Neuron (in vitro differentiated cells): ENCODE measurements at regions not wholly inside any gene's neighbourhood (a gene's known extent, or its start where the extent isn't known, plus 50 kb on each side); places are given as distances from the start of the nearest gene placed in this dataset.

Experiments
- H2AFZ ChIP-seq: one replicate; pipeline ENCODE4 v1.6.1; 2013; ENCODE audit warnings: low read depth, mild to moderate bottlenecking, inconsistent platforms, low read length, moderate library complexity
- H3K27me3 ChIP-seq: one replicate; pipeline ENCODE4 v1.6.1; 2013; ENCODE audit warnings: low read length; ENCODE audit not compliant: insufficient read depth
- H3K36me3 ChIP-seq: one replicate; pipeline ENCODE4 v1.6.1; 2013; ENCODE audit warnings: low read length; ENCODE audit not compliant: insufficient read depth
- H3K4me1 ChIP-seq: one replicate; pipeline ENCODE4 v1.6.1; 2013; ENCODE audit warnings: low read length; ENCODE audit not compliant: insufficient read depth
- H3K4me3 ChIP-seq: 2 replicates; pipeline ENCODE4 v1.5.1; 2013; ENCODE audit warnings: mild to moderate bottlenecking, low read length, moderate library complexity
- H3K9me3 ChIP-seq: one replicate; pipeline ENCODE4 v1.6.1; 2013; ENCODE audit warnings: low read length

- H3K27me3 ChIP-seq, result no peaks in the 10 kb centered on the region
- H3K4me1 ChIP-seq, result no peaks in the 10 kb centered on the region
- H3K9me3 ChIP-seq, result no peaks in the 10 kb centered on the region
- H3K36me3 ChIP-seq, result no peaks in the 10 kb centered on the region
- H2AFZ ChIP-seq, result no peak overlapping the region
- no peak overlapping the region for H3K4me3 ChIP-seq
These were observed 240.2 kb downstream of the ATG4C start for GRCh38 chr1:63024132-63024531.

- Histone ChIP-seq H3K4me1 (no peaks in the 10 kb centered on the region), H2AFZ (no peak overlapping the region), H3K4me3 (no peak overlapping the region), H3K36me3 (no peaks in the 10 kb centered on the region), H3K9me3 (no peaks in the 10 kb centered on the region), H3K27me3 (no peaks in the 10 kb centered on the region)
These were observed 243.2 kb downstream of the ATG4C start for GRCh38 chr1:63027176-63027575.

- H2AFZ ChIP-seq, result no peak overlapping the region
- H3K9me3 ChIP-seq, result no peaks in the 10 kb centered on the region
- H3K36me3 ChIP-seq, result no peaks in the 10 kb centered on the region
- no peaks in the 10 kb centered on the region for H3K4me1 ChIP-seq
- H3K27me3 ChIP-seq, result no peaks in the 10 kb centered on the region
- H3K4me3 ChIP-seq, result no peak overlapping the region
These were observed 248.2 kb downstream of the ATG4C start for GRCh38 chr1:63032171-63032570.

GRCh38 chr1:63033211-63033610, 249.3 kb downstream of the ATG4C start:
- H3K27me3 ChIP-seq, result no peaks in the 10 kb centered on the region
- no peaks in the 10 kb centered on the region for H3K36me3 ChIP-seq
- H2AFZ ChIP-seq, result no peak overlapping the region
- no peaks in the 10 kb centered on the region for H3K4me1 ChIP-seq
- H3K9me3 ChIP-seq, result no peaks in the 10 kb centered on the region
- no peak overlapping the region for H3K4me3 ChIP-seq

GRCh38 chr1:63034256-63034655, 250.3 kb downstream of the ATG4C start:
- no peak overlapping the region for H3K4me3 ChIP-seq
- H3K9me3 ChIP-seq, result no peaks in the 10 kb centered on the region
- H3K4me1 ChIP-seq, result no peaks in the 10 kb centered on the region
- no peaks in the 10 kb centered on the region for H3K27me3 ChIP-seq
- H2AFZ ChIP-seq, result no peak overlapping the region
- no peaks in the 10 kb centered on the region for H3K36me3 ChIP-seq

GRCh38 chr1:63038586-63038985, 254.7 kb downstream of the ATG4C start:
- no peaks in the 10 kb centered on the region for H3K4me1 ChIP-seq
- H3K9me3 ChIP-seq, result no peaks in the 10 kb centered on the region
- no peaks in the 10 kb centered on the region for H3K36me3 ChIP-seq
- H2AFZ ChIP-seq, result no peak overlapping the region
- H3K4me3 ChIP-seq, result no peak overlapping the region
- no peaks in the 10 kb centered on the region for H3K27me3 ChIP-seq

- Histone ChIP-seq H2AFZ (no peak overlapping the region), H3K4me1 (no peaks in the 10 kb centered on the region), H3K4me3 (no peak overlapping the region), H3K27me3 (no peaks in the 10 kb centered on the region), H3K9me3 (no peaks in the 10 kb centered on the region), H3K36me3 (no peaks in the 10 kb centered on the region)
These were observed 257.7 kb downstream of the ATG4C start for GRCh38 chr1:63041660-63042059.

GRCh38 chr1:63042278-63042677, 258.3 kb downstream of the ATG4C start:
- H2AFZ ChIP-seq, result no peak overlapping the region
- no peak overlapping the region for H3K4me3 ChIP-seq
- H3K27me3 ChIP-seq, result no peaks in the 10 kb centered on the region

GRCh38 chr1:63046539-63046938, 262.6 kb downstream of the ATG4C start:
- Histone ChIP-seq H3K4me1 (no peaks in the 10 kb centered on the region), H3K4me3 (no peak overlapping the region)

More at GRCh38 chr1:63042278-63042677, 258.3 kb downstream of the ATG4C start:
- H3K9me3 ChIP-seq, result no peaks in the 10 kb centered on the region
- no peaks in the 10 kb centered on the region for H3K4me1 ChIP-seq
- H3K36me3 ChIP-seq, result no peaks in the 10 kb centered on the region

GRCh38 chr1:63049135-63049534, 265.2 kb downstream of the ATG4C start:
- no peak overlapping the region for H2AFZ ChIP-seq
- no peak overlapping the region for H3K4me3 ChIP-seq
- H3K36me3 ChIP-seq, result no peaks in the 10 kb centered on the region
- no peaks in the 10 kb centered on the region for H3K4me1 ChIP-seq
- peaks cover 6% of the 10 kb centered on the region for H3K27me3 ChIP-seq
- H3K9me3 ChIP-seq, result no peaks in the 10 kb centered on the region

More at GRCh38 chr1:63046539-63046938, 262.6 kb downstream of the ATG4C start:
- no peaks in the 10 kb centered on the region for H3K9me3 ChIP-seq
- no peak overlapping the region for H2AFZ ChIP-seq
- H3K27me3 ChIP-seq, result peaks cover 6% of the 10 kb centered on the region
- H3K36me3 ChIP-seq, result no peaks in the 10 kb centered on the region

- no peak overlapping the region for H2AFZ ChIP-seq
- no peaks in the 10 kb centered on the region for H3K9me3 ChIP-seq
- H3K27me3 ChIP-seq, result peaks cover 6% of the 10 kb centered on the region
- H3K36me3 ChIP-seq, result no peaks in the 10 kb centered on the region
- H3K4me1 ChIP-seq, result no peaks in the 10 kb centered on the region
- no peak overlapping the region for H3K4me3 ChIP-seq
These were observed 267.4 kb downstream of the ATG4C start for GRCh38 chr1:63051356-63051755.

- no peak overlapping the region for H2AFZ ChIP-seq
- H3K9me3 ChIP-seq, result no peaks in the 10 kb centered on the region
- H3K27me3 ChIP-seq, result peaks cover 6% of the 10 kb centered on the region
- H3K4me1 ChIP-seq, result no peaks in the 10 kb centered on the region
- H3K36me3 ChIP-seq, result no peaks in the 10 kb centered on the region
- H3K4me3 ChIP-seq, result no peak overlapping the region
These were observed 268.0 kb downstream of the ATG4C start for GRCh38 chr1:63051886-63052285.

- Histone ChIP-seq H3K4me1 (no peaks in the 10 kb centered on the region), H3K36me3 (no peaks in the 10 kb centered on the region), H3K9me3 (no peaks in the 10 kb centered on the region), H3K27me3 (peaks cover 4% of the 10 kb centered on the region), H3K4me3 (no peak overlapping the region), H2AFZ (no peak overlapping the region)
These were observed 268.2 kb upstream of the FOXD3 start for GRCh38 chr1:63054184-63054583.

- Histone ChIP-seq H3K4me1 (no peaks in the 10 kb centered on the region), H3K27me3 (no peaks in the 10 kb centered on the region), H3K9me3 (no peaks in the 10 kb centered on the region), H3K4me3 (no peak overlapping the region), H3K36me3 (no peaks in the 10 kb centered on the region), H2AFZ (no peak overlapping the region)
These were observed 259.0 kb upstream of the FOXD3 start for GRCh38 chr1:63063367-63063766.
